Erythroblast (primary cell): ENCODE measurements at regions not wholly inside any gene's neighbourhood (a gene's known extent, or its start where the extent isn't known, plus 50 kb on each side); places are given as distances from the start of the nearest gene placed in this dataset.

Experiments
- GATA1 ChIP-seq: IDR thresholded peaks from 2 replicates; pipeline ENCODE4 v1.6.1; 2011; ENCODE audit warnings: low read depth, mild to moderate bottlenecking, control low read depth, low read length, moderate library complexity
- POLR2A ChIP-seq: IDR thresholded peaks from 2 replicates; pipeline ENCODE4 v1.6.1; 2011; ENCODE audit warnings: mild to moderate bottlenecking, low read length

DNA sequence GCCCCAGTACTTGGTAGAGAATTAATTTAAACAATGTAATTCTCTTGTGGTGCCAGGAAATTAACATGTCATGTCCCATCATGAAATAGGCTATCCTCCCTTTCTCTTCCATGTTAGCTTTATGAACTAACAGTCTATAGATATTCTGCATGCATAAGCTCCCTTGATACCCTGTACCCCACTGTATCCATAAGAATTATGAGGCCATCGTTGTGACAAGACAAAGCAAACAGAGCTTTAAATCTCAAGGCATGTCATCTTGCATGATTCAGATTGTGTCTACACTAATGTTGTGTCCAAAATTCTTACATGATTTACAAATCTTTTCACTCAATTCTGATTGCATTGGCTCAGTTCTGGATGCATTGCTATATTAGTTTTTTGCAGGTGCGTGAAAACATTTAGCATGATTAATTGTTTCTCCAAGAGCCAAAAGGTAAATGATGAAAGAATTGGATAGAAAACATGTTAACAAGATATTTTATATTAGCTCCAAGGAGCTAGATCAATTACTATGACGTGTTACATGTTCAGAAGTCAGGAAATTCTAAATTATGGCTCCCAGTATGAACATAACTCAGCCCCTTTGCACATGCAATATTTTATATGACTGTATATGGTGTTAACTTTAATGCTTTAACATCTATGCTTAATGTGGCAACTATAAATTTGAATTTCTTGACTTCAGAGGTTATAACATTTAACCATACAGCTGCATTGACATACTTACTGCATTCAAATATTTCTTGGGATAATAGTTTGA lies 620.3 kb downstream of the SLC4A3 start:
- TF ChIP-seq POLR2A (no peak), GATA1 (no peak)
